ENCODE measurements at regions not wholly inside any gene's neighbourhood (a gene's known extent, or its start where the extent isn't known, plus 50 kb on each side); places are given as distances from the start of the nearest gene placed in this dataset.

GRCh38 chr12:65660096-65660495 is 164.2 kb upstream of the HMGA2 start:
- no peak for TF ChIP-seq CTCF (conservative IDR thresholded peaks at IDR 0.05; ENCODE audit: low read depth, low read length)
- no peak for TF ChIP-seq EZH2 (IDR thresholded peaks at IDR 0.05; ENCODE audit: borderline replicate concordance, low read depth, low read length, poor library complexity, severe bottlenecking)
